IPS-18c (cell line): ENCODE measurements at regions not wholly inside any gene's neighbourhood (a gene's known extent, or its start where the extent isn't known, plus 50 kb on each side); places are given as distances from the start of the nearest gene placed in this dataset.

Experiments used
- H3K4me3 ChIP-seq: 2 replicates; pipeline ENCODE4 v1.7.0; 2013; ENCODE audit warnings: low read depth, mild to moderate bottlenecking, low read length, moderate library complexity; ENCODE audit not compliant: insufficient read depth
- H3K9me3 ChIP-seq: one replicate; pipeline ENCODE4 v1.6.1; 2013; ENCODE audit warnings: mild to moderate bottlenecking, low read length, moderate library complexity; ENCODE audit not compliant: control insufficient read depth, insufficient read depth

DNA sequence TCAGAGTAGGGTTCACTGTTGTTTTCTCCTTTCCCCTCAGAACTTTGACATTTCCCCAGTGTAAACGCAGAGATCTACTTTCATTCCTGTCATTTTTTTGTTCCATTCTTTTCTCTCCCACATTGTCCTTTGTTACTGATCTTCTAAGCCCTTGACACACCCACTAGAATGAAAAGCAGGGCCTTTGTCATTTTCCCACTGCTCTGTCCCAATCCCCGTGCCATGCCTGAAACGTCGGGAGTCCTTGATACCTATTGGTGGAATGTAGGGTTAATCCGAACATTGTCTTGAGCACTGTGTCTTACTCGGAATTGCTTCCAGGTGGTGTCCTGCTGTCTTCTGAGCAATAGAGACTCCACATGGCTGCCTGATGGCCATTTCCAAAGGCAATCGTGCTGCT lies 887.1 kb upstream of the FRG1 start:
- Histone ChIP-seq H3K9me3 (no peaks in the 10 kb centered on the region), H3K4me3 (no peak overlapping the region)

GRCh38 chr4:189060104-189060503 lies 880.6 kb upstream of the FRG1 start:
- H3K9me3 ChIP-seq = peaks cover 3% of the 10 kb centered on the region
- H3K4me3 ChIP-seq = no peak overlapping the region

- no peak overlapping the region for H3K4me3 ChIP-seq
- peaks cover 3% of the 10 kb centered on the region for H3K9me3 ChIP-seq
Observed at GRCh38 chr4:189062047-189062820, 878.4 kb upstream of the FRG1 start.

DNA sequence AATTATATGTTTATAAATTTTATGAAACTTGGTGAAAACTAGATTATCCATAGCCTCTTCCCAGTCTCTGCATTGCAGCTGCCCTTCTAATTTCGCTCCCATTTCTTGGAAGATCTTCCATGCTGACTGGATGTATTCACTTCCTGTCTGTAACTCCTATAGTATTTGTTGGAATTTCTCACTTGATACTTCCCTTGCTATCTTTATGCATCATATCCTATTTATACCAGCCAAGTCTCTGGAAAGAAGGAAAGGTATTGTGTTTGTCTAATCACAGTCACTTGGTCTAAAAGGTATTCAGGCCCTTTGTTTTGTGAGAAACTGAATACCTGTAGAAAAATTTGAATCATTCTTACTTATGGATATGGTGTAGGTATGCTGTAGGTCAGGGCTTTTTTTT lies 870.9 kb upstream of the FRG1 start:
- Histone ChIP-seq H3K9me3 (no peaks in the 10 kb centered on the region), H3K4me3 (no peak overlapping the region)

DNA sequence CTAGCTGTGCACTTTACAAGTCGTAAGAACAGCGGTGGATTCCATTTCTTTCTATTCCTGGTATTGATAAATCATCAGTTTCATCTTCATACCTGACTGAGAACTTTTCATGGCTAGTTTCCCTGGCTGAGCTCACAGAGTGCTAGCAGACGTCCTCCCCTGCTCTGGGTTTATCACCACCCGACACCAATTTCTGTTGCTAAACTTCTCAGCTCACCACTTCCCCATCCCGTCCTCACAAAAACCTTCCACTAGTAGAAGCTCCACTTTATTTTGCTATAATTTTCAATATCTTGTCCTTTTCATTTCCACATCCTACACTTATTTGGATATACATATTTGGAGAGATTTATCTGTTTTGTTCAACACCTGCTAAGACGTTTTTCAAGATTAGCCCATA lies 869.4 kb upstream of the FRG1 start:
- no peaks in the 10 kb centered on the region for H3K9me3 ChIP-seq
- H3K4me3 ChIP-seq = no peak overlapping the region

GRCh38 chr4:189073739-189074138 lies 866.9 kb upstream of the FRG1 start:
- H3K4me3 ChIP-seq = no peak overlapping the region
- H3K9me3 ChIP-seq = no peaks in the 10 kb centered on the region

- Histone ChIP-seq H3K4me3 (no peak overlapping the region), H3K9me3 (no peaks in the 10 kb centered on the region)
Observed at GRCh38 chr4:189081826-189082225, 858.8 kb upstream of the FRG1 start.

GRCh38 chr4:189083769-189084168 lies 856.9 kb upstream of the FRG1 start:
- Histone ChIP-seq H3K4me3 (no peak overlapping the region), H3K9me3 (no peaks in the 10 kb centered on the region)

- no peak overlapping the region for H3K4me3 ChIP-seq
Observed at GRCh38 chr4:189084671-189085070, 856.0 kb upstream of the FRG1 start.

DNA sequence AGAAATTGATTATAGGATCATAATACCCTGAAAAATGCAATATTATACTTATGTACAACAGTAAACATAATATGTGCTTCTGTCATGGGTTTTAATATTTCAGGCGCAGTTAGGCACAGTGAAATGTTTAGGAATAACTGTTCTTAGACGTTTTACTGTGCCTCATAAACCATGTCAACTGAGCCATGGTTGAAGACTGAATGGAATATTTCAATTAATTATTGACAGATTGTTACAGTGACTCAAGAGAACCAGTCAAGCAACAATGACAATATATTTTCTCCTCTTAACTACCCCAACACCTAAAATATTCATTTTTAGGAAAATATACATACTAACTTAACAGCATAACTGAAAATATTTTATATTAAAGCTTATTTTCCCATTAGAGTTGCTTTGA lies 852.7 kb upstream of the FRG1 start:
- Histone ChIP-seq H3K4me3 (no peak overlapping the region), H3K9me3 (no peaks in the 10 kb centered on the region)

More at GRCh38 chr4:189084671-189085070, 856.0 kb upstream of the FRG1 start:
- no peaks in the 10 kb centered on the region for H3K9me3 ChIP-seq

- Histone ChIP-seq H3K4me3 (no peak overlapping the region), H3K9me3 (no peaks in the 10 kb centered on the region)
Observed at GRCh38 chr4:189088780-189089179, 851.9 kb upstream of the FRG1 start.

GRCh38 chr4:189090174-189090814 lies 850.4 kb upstream of the FRG1 start:
- Histone ChIP-seq H3K4me3 (no peak overlapping the region), H3K9me3 (no peaks in the 10 kb centered on the region)

DNA sequence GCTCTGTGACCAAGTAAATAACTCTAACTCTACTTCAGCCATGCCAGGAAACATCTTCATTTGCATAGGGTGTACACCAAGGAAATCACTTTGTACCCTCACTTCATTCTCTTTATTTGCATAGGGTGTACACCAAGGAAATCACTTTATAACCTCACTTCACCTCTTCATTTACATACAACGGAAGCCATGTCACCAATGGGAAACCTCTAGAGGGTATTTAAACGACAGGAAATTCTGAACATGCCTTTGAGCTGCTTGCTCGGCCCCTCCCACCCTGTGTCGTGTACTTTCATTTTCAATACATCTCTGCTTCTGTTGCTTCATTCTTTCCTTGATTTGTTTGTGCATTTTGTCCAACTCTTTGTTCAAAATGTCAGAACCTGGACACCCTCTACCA lies 848.1 kb upstream of the FRG1 start:
- H3K9me3 ChIP-seq = no peaks in the 10 kb centered on the region
- no peak overlapping the region for H3K4me3 ChIP-seq

- no peak overlapping the region for H3K4me3 ChIP-seq
- H3K9me3 ChIP-seq = no peaks in the 10 kb centered on the region
Observed at GRCh38 chr4:189096108-189096507, 844.6 kb upstream of the FRG1 start.

GRCh38 chr4:189096717-189097116 lies 844.0 kb upstream of the FRG1 start:
- no peak overlapping the region for H3K4me3 ChIP-seq
- no peaks in the 10 kb centered on the region for H3K9me3 ChIP-seq

GRCh38 chr4:189098932-189099696 lies 841.6 kb upstream of the FRG1 start:
- Histone ChIP-seq H3K9me3 (no peaks in the 10 kb centered on the region), H3K4me3 (no peak overlapping the region)

- Histone ChIP-seq H3K4me3 (no peak overlapping the region), H3K9me3 (peaks cover 3% of the 10 kb centered on the region)
Observed at GRCh38 chr4:189113389-189113888, 827.2 kb upstream of the FRG1 start.

DNA sequence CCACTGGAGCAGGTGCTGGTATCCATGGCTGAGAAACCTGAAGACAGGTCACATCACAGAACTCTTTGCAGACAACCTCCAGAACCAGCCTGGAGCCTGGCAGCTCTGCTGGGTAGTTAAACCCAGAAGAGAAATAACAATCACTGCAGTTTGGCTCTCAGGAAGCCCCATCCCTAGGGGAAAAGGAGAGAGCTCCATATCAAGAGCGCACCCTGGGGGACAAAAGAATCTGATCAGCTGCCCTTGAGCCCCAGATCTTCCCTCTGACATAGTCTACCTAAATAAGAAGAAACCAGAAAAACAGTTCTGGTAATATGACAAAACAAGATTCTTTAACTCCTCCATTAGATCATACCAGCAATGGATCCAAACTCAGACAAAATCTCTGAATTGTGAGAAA lies 823.2 kb upstream of the FRG1 start:
- no peak overlapping the region for H3K4me3 ChIP-seq
- peaks cover 2% of the 10 kb centered on the region for H3K9me3 ChIP-seq
